GM18502 (cell line): ENCODE measurements at regions not wholly inside any gene's neighbourhood (a gene's known extent, or its start where the extent isn't known, plus 50 kb on each side); places are given as distances from the start of the nearest gene placed in this dataset.

ENCODE experiments used
- ATAC-seq: cut with Tn5 transposase; IDR thresholded peaks from one replicate; pipeline ENCODE4 v1.9.1; 2021; ENCODE audit warnings: mild to moderate bottlenecking; ENCODE audit not compliant: unreplicated experiment, poor library complexity

- no peak for ATAC-seq
Observed at GRCh38 chr9:16964228-16964627, 93.8 kb upstream of the BNC2 start.

- no peak for ATAC-seq
Observed at GRCh38 chr9:16960084-16960483, 89.6 kb upstream of the BNC2 start.

- ATAC-seq: no peak
Observed at GRCh38 chr9:16959391-16959790, 88.9 kb upstream of the BNC2 start.

- ATAC-seq: no peak
Observed at GRCh38 chr9:16954040-16954439, 83.6 kb upstream of the BNC2 start.

- ATAC-seq: no peak
Observed at GRCh38 chr9:16951502-16951901, 81.0 kb upstream of the BNC2 start.

- no peak for ATAC-seq
Observed at GRCh38 chr9:16950051-16950450, 79.6 kb upstream of the BNC2 start.

- ATAC-seq: no peak
Observed at GRCh38 chr9:16930578-16930977, 60.1 kb upstream of the BNC2 start.

GRCh38 chr9:16928179-16928945 is 57.9 kb upstream of the BNC2 start:
- ATAC-seq: no peak

- ATAC-seq: no peak
Observed at GRCh38 chr9:16925426-16925825, 55.0 kb upstream of the BNC2 start.

GRCh38 chr9:16924311-16924915 is 53.9 kb upstream of the BNC2 start:
- no peak for ATAC-seq

- no peak for ATAC-seq
Observed at GRCh38 chr9:16921855-16922254, 51.4 kb upstream of the BNC2 start.
